Mucosa of gallbladder (tissue), 1 donor: ENCODE measurements at regions not wholly inside any gene's neighbourhood (a gene's known extent, or its start where the extent isn't known, plus 50 kb on each side); places are given as distances from the start of the nearest gene placed in this dataset.

Source experiments
- DNase-seq: peaks from one replicate; pipeline ENCODE4 v3.0.0-alpha.2; 2020; ENCODE audit warnings: low spot score
- donor health status: DM: no; HTN: no; CAD: no.

GRCh38 chr3:73805435-73805834 is 180.7 kb upstream of the PDZRN3 start:
- DNase-seq = no peak

- DNase-seq = no peak
These were observed 179.5 kb upstream of the PDZRN3 start for GRCh38 chr3:73804204-73804603.

- DNase-seq = no peak
These were observed 176.7 kb upstream of the PDZRN3 start for GRCh38 chr3:73801444-73801843.

- DNase-seq = no peak
These were observed 172.6 kb upstream of the PDZRN3 start for GRCh38 chr3:73797311-73797710.

GRCh38 chr3:73796382-73796781 is 171.6 kb upstream of the PDZRN3 start:
- DNase-seq = no peak

- no peak for DNase-seq
These were observed 166.6 kb upstream of the PDZRN3 start for GRCh38 chr3:73791356-73791755.

GRCh38 chr3:73789825-73790444 is 165.2 kb upstream of the PDZRN3 start:
- no peak for DNase-seq

- no peak for DNase-seq
These were observed 162.9 kb upstream of the PDZRN3 start for GRCh38 chr3:73787620-73788019.

- DNase-seq = no peak
These were observed 162.3 kb upstream of the PDZRN3 start for GRCh38 chr3:73786998-73787397.

GRCh38 chr3:73786321-73786807 is 161.6 kb upstream of the PDZRN3 start:
- no peak for DNase-seq

GRCh38 chr3:73784686-73785392 is 160.1 kb upstream of the PDZRN3 start:
- no peak for DNase-seq

GRCh38 chr3:73783811-73784210 is 159.1 kb upstream of the PDZRN3 start:
- no peak for DNase-seq

- no peak for DNase-seq
These were observed 156.8 kb upstream of the PDZRN3 start for GRCh38 chr3:73781541-73781940.

GRCh38 chr3:73774645-73775044 is 149.9 kb upstream of the PDZRN3 start:
- no peak for DNase-seq

- DNase-seq = no peak
These were observed 148.5 kb upstream of the PDZRN3 start for GRCh38 chr3:73773233-73773632.

GRCh38 chr3:73772076-73772886 is 147.5 kb upstream of the PDZRN3 start:
- no peak for DNase-seq

GRCh38 chr3:73768524-73769308 is 144.0 kb upstream of the PDZRN3 start:
- DNase-seq = no peak

GRCh38 chr3:73766599-73767381 is 142.0 kb upstream of the PDZRN3 start:
- DNase-seq = no peak

- DNase-seq = no peak
These were observed 141.3 kb upstream of the PDZRN3 start for GRCh38 chr3:73765878-73766545.

- DNase-seq = no peak
These were observed 138.1 kb upstream of the PDZRN3 start for GRCh38 chr3:73762855-73763254.
